Vagina (tissue), 2 donors: ENCODE measurements at regions not wholly inside any gene's neighbourhood (a gene's known extent, or its start where the extent isn't known, plus 50 kb on each side); places are given as distances from the start of the nearest gene placed in this dataset.

Experiments
- DNase-seq, 2 donors: peaks; one replicate each; pipeline ENCODE4 v3.0.0-alpha.2; 2017; ENCODE audit errors: extremely low spot score in 2 of 2
- H3K27ac ChIP-seq: fragments of 200-600 bp; sonication (generic); one replicate; pipeline ENCODE4 v1.5.1; 2019
- H3K27me3 ChIP-seq: fragments of 200-600 bp; sonication (generic); one replicate; pipeline ENCODE4 v1.5.1; 2019
- H3K36me3 ChIP-seq, 2 donors: fragments of 200-600 bp; sonication (generic); one replicate each; pipeline ENCODE4 v1.5.1; 2017 to 2019
- H3K4me1 ChIP-seq: fragments of 200-600 bp; sonication (generic); one replicate; pipeline ENCODE4 v1.5.1; 2019
- H3K4me3 ChIP-seq, 2 donors: fragments of 200-600 bp; sonication (generic); 1 replicate in 1 of 2; 2 replicates in 1 of 2; pipeline ENCODE4 v1.5.1; 2016 to 2019
- H3K9me3 ChIP-seq: fragments of 200-600 bp; sonication (generic); one replicate; pipeline ENCODE4 v1.5.1; 2019
- POLR2A ChIP-seq, 2 donors: fragments of 450-650 bp; IDR thresholded peaks; one replicate each; pipeline ENCODE4 v1.6.1; 2017; ENCODE audit warnings: antibody characterized with exemption in 2 of 2, mild to moderate bottlenecking in 2 of 2, moderate library complexity in 2 of 2
- POLR2AphosphoS5 ChIP-seq, 2 donors: sonication (generic); formaldehyde crosslinking; IDR thresholded peaks; one replicate each; pipeline ENCODE4 v1.9.0; 2017; ENCODE audit warnings: antibody characterized with exemption in 2 of 2, mild to moderate bottlenecking in 2 of 2, low read depth in 1 of 2; ENCODE audit not compliant: insufficient read depth in 1 of 2
- intact Hi-C: fragments of 100-400 bp; cut with DNase I; formaldehyde crosslinking; loops from one replicate; pipeline ENCODE4 v1.15.1; 2023
- TF ChIP-seq, protein P1 (sequence below), 3 experiments: fragments of 450-650 bp in 2 of 3; fragments of 200-600 bp in 1 of 3; sonication (generic) in 1 of 3; IDR thresholded peaks; one replicate each; pipeline ENCODE4 v1.5.1; 2017 to 2019; ENCODE audit warnings: antibody characterized with exemption in 3 of 3, mild to moderate bottlenecking in 2 of 3, moderate library complexity in 2 of 3

DNA sequence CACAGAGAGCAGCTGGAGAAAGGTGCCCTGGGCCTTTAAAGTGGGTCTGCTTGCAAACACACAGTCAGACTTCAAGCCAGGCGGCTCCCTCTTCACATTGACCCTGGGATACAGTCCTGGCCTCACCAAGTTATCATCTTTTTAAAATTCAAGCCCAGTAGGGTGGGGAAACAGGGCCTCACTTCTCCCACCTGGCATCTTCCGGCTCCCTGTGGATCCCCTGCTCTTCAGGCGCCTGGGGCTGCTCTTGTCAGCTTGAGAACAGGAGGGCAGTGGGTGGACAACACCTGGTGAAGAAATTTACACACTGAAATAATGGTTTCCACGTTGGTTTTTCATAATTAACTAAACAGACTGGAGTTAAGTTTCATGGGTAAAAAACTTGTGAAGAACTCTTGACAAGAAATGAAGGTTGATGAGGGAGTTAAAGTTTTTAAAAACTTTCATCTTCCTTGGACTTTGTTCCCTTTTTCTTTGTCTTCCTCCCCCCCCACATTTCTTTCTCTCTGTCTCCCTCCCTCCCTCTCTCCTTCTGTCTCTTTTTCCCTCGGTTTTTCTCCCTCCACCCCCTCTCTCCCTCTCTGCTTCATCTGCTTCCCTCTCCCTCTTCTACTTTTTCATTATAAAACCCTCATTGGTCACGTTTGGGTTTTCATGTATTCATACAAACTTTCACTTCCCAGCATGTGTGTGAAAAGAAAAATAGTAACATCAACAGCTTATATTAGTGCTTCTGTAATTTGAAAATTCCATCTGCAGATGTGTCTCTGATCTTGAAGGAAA, 219.6 kb downstream of the DMRT2 start:
- H3K4me1 ChIP-seq = no peaks in the 10 kb centered on the region

DNA sequence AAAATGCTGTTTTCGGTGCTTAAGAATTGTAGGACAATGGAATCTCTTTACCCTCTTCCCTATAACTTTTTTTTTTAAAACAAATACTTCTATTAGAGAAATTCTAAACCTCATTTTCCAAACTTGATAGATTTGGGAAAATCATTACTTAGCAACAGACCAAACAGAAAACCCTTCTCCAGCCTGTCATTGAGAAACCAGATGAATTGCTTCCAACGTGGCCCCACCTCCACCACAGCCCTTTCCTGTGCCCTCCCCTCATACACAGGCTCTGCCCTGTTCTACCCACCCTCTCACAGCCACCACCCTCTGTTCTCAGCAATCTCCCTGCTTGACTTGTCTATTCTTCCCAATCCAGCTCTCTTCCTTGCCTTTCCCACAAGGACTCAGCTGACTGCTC, 221.2 kb downstream of the DMRT2 start:
- Histone ChIP-seq H3K36me3 (no peaks in the 10 kb centered on the region), H3K27me3 (no peaks in the 10 kb centered on the region), H3K4me3 (no peak overlapping the region), H3K9me3 (no peaks in the 10 kb centered on the region), H3K27ac (no peak overlapping the region), H3K4me1 (no peaks in the 10 kb centered on the region)
- no peak for DNase-seq
- intact Hi-C loops = no loop called here
- TF ChIP-seq POLR2A (IDR thresholded peaks at IDR 0.05) (no peak), POLR2AphosphoS5 (IDR thresholded peaks at IDR 0.05; ENCODE audit: insufficient read depth in 1 of 2, low read depth in 1 of 2) (no peak)
- TF ChIP-seq, protein P1, sequence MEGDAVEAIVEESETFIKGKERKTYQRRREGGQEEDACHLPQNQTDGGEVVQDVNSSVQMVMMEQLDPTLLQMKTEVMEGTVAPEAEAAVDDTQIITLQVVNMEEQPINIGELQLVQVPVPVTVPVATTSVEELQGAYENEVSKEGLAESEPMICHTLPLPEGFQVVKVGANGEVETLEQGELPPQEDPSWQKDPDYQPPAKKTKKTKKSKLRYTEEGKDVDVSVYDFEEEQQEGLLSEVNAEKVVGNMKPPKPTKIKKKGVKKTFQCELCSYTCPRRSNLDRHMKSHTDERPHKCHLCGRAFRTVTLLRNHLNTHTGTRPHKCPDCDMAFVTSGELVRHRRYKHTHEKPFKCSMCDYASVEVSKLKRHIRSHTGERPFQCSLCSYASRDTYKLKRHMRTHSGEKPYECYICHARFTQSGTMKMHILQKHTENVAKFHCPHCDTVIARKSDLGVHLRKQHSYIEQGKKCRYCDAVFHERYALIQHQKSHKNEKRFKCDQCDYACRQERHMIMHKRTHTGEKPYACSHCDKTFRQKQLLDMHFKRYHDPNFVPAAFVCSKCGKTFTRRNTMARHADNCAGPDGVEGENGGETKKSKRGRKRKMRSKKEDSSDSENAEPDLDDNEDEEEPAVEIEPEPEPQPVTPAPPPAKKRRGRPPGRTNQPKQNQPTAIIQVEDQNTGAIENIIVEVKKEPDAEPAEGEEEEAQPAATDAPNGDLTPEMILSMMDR (IDR thresholded peaks at IDR 0.05) = no peak

More for the DNA sequence above, 219.6 kb downstream of the DMRT2 start:
- Histone ChIP-seq H3K9me3 (no peaks in the 10 kb centered on the region), H3K27me3 (no peaks in the 10 kb centered on the region), H3K27ac (no peak overlapping the region), H3K36me3 (no peaks in the 10 kb centered on the region), H3K4me3 (no peak overlapping the region)
- no peak for DNase-seq
- TF ChIP-seq POLR2AphosphoS5 (IDR thresholded peaks at IDR 0.05; ENCODE audit: insufficient read depth in 1 of 2, low read depth in 1 of 2) (no peak), POLR2A (IDR thresholded peaks at IDR 0.05) (no peak)
- TF ChIP-seq, protein P1 (IDR thresholded peaks at IDR 0.05) = no peak
- intact Hi-C loops = no loop called here

DNA sequence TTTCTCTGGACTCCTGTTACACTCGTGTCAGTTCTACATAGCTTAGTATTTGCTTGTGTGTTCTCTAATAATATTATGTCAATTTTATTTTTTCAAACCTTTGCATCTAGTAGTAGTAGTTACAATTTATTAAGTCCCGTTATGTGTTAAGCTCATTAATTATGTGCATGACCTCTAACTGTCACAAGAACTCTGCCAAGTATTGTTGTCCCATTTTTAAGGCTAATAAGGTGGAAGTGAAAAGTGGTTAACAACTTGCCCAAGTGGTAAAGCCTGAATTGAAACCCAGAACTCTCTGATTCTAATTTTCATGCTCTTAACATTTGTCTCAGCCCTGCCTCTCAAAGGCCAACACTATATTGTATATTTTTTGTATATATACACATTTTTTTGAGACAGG, 221.6 kb downstream of the DMRT2 start:
- Histone ChIP-seq H3K4me3 (no peak overlapping the region), H3K27me3 (no peaks in the 10 kb centered on the region), H3K9me3 (no peaks in the 10 kb centered on the region), H3K36me3 (no peaks in the 10 kb centered on the region), H3K4me1 (no peaks in the 10 kb centered on the region), H3K27ac (no peak overlapping the region)
- DNase-seq = no peak
- intact Hi-C loops = no loop called here
- TF ChIP-seq POLR2A (IDR thresholded peaks at IDR 0.05) = no peak
- TF ChIP-seq POLR2AphosphoS5 (IDR thresholded peaks at IDR 0.05; ENCODE audit: insufficient read depth in 1 of 2, low read depth in 1 of 2) = no peak
- TF ChIP-seq, protein P1 (IDR thresholded peaks at IDR 0.05) = no peak

DNA sequence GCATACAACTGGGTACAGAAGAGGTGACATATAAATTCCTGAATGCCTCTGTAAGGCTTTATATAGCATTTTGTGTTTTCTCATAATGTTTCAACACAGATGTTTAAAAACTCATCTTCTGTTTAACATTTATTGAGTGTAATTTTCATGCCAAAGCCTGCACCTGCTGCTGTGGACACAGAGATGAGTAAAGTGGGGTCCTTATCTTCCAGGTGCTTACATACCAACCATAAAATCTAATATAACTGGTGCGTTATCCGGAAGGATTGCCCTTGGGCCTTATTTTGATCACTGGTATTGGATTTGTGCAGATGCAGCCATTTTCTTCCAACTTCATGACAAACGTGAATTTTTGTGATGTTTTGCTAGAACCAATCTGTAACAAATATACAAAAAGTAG, 222.3 kb downstream of the DMRT2 start:
- Histone ChIP-seq H3K27ac (no peak overlapping the region), H3K4me1 (no peaks in the 10 kb centered on the region), H3K4me3 (no peak overlapping the region), H3K36me3 (no peaks in the 10 kb centered on the region), H3K27me3 (no peaks in the 10 kb centered on the region), H3K9me3 (no peaks in the 10 kb centered on the region)
- TF ChIP-seq POLR2AphosphoS5 (IDR thresholded peaks at IDR 0.05; ENCODE audit: insufficient read depth in 1 of 2, low read depth in 1 of 2) (no peak), POLR2A (IDR thresholded peaks at IDR 0.05) (no peak)
- TF ChIP-seq, protein P1 (IDR thresholded peaks at IDR 0.05) = no peak
- intact Hi-C loops = no loop called here
- DNase-seq = no peak

DNA sequence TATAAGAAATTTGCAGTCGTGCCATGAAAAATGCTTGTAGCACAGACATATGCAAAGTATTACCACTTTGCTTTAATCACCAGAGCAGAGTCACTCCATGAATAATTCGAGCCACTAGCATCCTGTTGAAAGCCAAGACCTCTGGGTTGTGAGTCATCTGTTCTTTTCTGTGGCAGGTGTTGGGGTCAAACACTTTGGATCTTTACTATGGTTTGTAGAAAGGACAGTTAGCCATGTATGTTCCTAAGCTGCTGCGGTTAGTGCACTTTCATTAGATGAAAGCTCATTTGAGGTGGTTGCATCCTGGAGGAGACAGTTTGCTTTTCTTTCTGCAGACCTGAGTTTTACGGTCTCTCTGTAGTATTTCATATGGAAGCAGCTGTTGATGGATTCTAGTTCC, 223.7 kb downstream of the DMRT2 start:
- DNase-seq = no peak
- no peak for TF ChIP-seq POLR2A (IDR thresholded peaks at IDR 0.05)
- TF ChIP-seq POLR2AphosphoS5 (IDR thresholded peaks at IDR 0.05; ENCODE audit: insufficient read depth in 1 of 2, low read depth in 1 of 2) = no peak
- TF ChIP-seq, protein P1 (IDR thresholded peaks at IDR 0.05) = no peak
- H3K27me3 ChIP-seq = no peaks in the 10 kb centered on the region
- H3K9me3 ChIP-seq = no peaks in the 10 kb centered on the region
- H3K36me3 ChIP-seq = no peaks in the 10 kb centered on the region
- H3K4me3 ChIP-seq = no peak overlapping the region
- no peaks in the 10 kb centered on the region for H3K4me1 ChIP-seq
- H3K27ac ChIP-seq = no peak overlapping the region
- intact Hi-C loops = no loop called here
